Activated CD4-positive, alpha-beta T cell treated with anti-CD3 and anti-CD28 coated beads, Interleukin-2, amount 50 U/mL, for 48 hours (primary cell): ENCODE measurements at regions not wholly inside any gene's neighbourhood (a gene's known extent, or its start where the extent isn't known, plus 50 kb on each side); places are given as distances from the start of the nearest gene placed in this dataset.

Experiments
- DNase-seq, 2 experiments: peaks; one replicate each; pipeline ENCODE4 v3.0.0-alpha.2; 2020

- no peak for DNase-seq
Observed at GRCh38 chr17:72064606-72065193, 56.1 kb upstream of the SOX9 start.

- no peak for DNase-seq
Observed at GRCh38 chr17:72065556-72065955, 55.3 kb upstream of the SOX9 start.

GRCh38 chr17:72068643-72069042, 52.2 kb upstream of the SOX9 start:
- no peak for DNase-seq

- no peak for DNase-seq
Observed at GRCh38 chr17:72069586-72070202, 51.1 kb upstream of the SOX9 start.
